H1 (cell line): ENCODE measurements at regions not wholly inside any gene's neighbourhood (a gene's known extent, or its start where the extent isn't known, plus 50 kb on each side); places are given as distances from the start of the nearest gene placed in this dataset.

Source experiments
- CTCF ChIA-PET: fragments of 300-600 bp; sonication (Branson Sonifier 250); formaldehyde crosslinking; loops from one replicate; lab custom pipeline; 2021; ENCODE audit not compliant: partially characterized antibody; lab: Charles Lee
- POLR2A ChIA-PET: fragments of 300-600 bp; sonication (Branson Sonifier 250); formaldehyde crosslinking; loops from one replicate; lab custom pipeline; 2021; ENCODE audit warnings: inconsistent platforms; ENCODE audit not compliant: partially characterized antibody; lab: Charles Lee
- DNase-seq, 2 experiments: peaks; one replicate each; pipeline versions ENCODE4 v3.0.0 to v3.0.0-alpha.2; 2010 to 2022; ENCODE audit warnings: low spot score in 2 of 2, low read depth in 1 of 2, mixed read lengths in 1 of 2
- FAIRE-seq: peaks from 2 replicates; lab custom pipeline; 2011; peaks lifted over from hg19 to GRCh38; lab: Jason Lieb, UNC
- H2AFZ ChIP-seq: 2 replicates; pipeline ENCODE4 v1.8.1; 2012; ENCODE audit warnings: low read length, inconsistent platforms
- H2AK5ac ChIP-seq: 2 replicates; pipeline ENCODE4 v1.6.1; 2013; ENCODE audit warnings: low read depth, low read length
- H2BK120ac ChIP-seq: replicated peaks from 2 replicates; pipeline ENCODE3; 2013; ENCODE audit warnings: low read depth, low read length, inconsistent platforms
- H2BK12ac ChIP-seq: 2 replicates; pipeline ENCODE4 v1.6.1; 2013; ENCODE audit warnings: low read depth, low read length
- H2BK15ac ChIP-seq: 2 replicates; pipeline ENCODE4 v1.6.1; 2013; ENCODE audit warnings: low read length
- H2BK20ac ChIP-seq: 2 replicates; pipeline ENCODE4 v1.6.1; 2013; ENCODE audit warnings: low read length
- H2BK5ac ChIP-seq: 2 replicates; pipeline ENCODE4 v1.6.1; 2013; ENCODE audit warnings: low read depth, low read length
- H3K14ac ChIP-seq: 2 replicates; pipeline ENCODE4 v1.6.1; 2013; ENCODE audit warnings: inconsistent platforms; ENCODE audit not compliant: insufficient read length
- H3K18ac ChIP-seq: 2 replicates; pipeline ENCODE4 v1.6.1; 2013; ENCODE audit warnings: low read length; ENCODE audit errors: extremely low read depth
- H3K23ac ChIP-seq: 2 replicates; pipeline ENCODE4 v1.6.1; 2013; ENCODE audit warnings: inconsistent platforms; ENCODE audit not compliant: insufficient read length
- H3K23me2 ChIP-seq: 2 replicates; pipeline ENCODE4 v1.6.1; 2013; ENCODE audit warnings: low read depth, low read length
- H3K27ac ChIP-seq: 2 replicates; pipeline ENCODE4 v1.6.1; 2011; ENCODE audit warnings: low read depth, low read length, inconsistent platforms
- H3K27me3 ChIP-seq, 4 experiments: replicated peaks in 1 of 4; 1 replicate in 1 of 4; 2 replicates in 3 of 4; pipeline versions ENCODE4 v1.6.1 to v1.8.1; 2011 to 2013; ENCODE audit warnings: low read length in 3 of 4, mild to moderate bottlenecking in 3 of 4, inconsistent platforms in 2 of 4, mixed read lengths in 2 of 4, moderate library complexity in 1 of 4; ENCODE audit not compliant: control insufficient read depth in 3 of 4, insufficient read depth in 3 of 4; ENCODE audit errors: extremely low read depth in 1 of 4
- H3K36me3 ChIP-seq, 4 experiments: 2 replicates each; pipeline versions ENCODE4 v1.6.1 to v1.8.1; 2011 to 2013; ENCODE audit warnings: mild to moderate bottlenecking in 4 of 4, low read length in 3 of 4, moderate library complexity in 2 of 4, control low read depth in 1 of 4, inconsistent platforms in 1 of 4; ENCODE audit not compliant: insufficient read depth in 4 of 4, control insufficient read depth in 2 of 4
- H3K4ac ChIP-seq: replicated peaks from 2 replicates; pipeline ENCODE3; 2013; ENCODE audit warnings: low read length, low read depth, mixed read lengths, inconsistent platforms; ENCODE audit not compliant: insufficient read length
- H3K4me1 ChIP-seq, 4 experiments: replicated peaks in 1 of 4; 1 replicate in 1 of 4; 2 replicates in 3 of 4; pipeline versions ENCODE4 v1.6.1 to v1.8.1; 2011 to 2013; ENCODE audit warnings: low read length in 3 of 4, inconsistent platforms in 2 of 4, mixed read lengths in 1 of 4; ENCODE audit not compliant: insufficient read depth in 4 of 4, control insufficient read depth in 3 of 4
- H3K4me2 ChIP-seq, 2 experiments: 2 replicates each; pipeline versions ENCODE4 v1.6.1 to v1.8.1; 2011 to 2013; ENCODE audit warnings: low read depth in 2 of 2, low read length in 2 of 2, control low read depth in 1 of 2, inconsistent platforms in 1 of 2, mild to moderate bottlenecking in 1 of 2; ENCODE audit not compliant: insufficient read depth in 1 of 2
- H3K4me3 ChIP-seq, 4 experiments: fragments of 200-600, 300-600 bp in 1 of 4; sonication (generic), shearing (Covaris generic), sonication (Bioruptor Twin) in 1 of 4; 2 replicates each; pipeline versions ENCODE4 v1.5.1 to v1.8.1; 2011 to 2016; ENCODE audit warnings: low read length in 4 of 4, low read depth in 3 of 4, control low read depth in 2 of 4, inconsistent platforms in 2 of 4, mild to moderate bottlenecking in 2 of 4, mixed read lengths in 1 of 4, moderate library complexity in 1 of 4; ENCODE audit not compliant: insufficient read depth in 2 of 4; ENCODE audit errors: extremely low read depth in 1 of 4
- H3K56ac ChIP-seq: replicated peaks from 2 replicates; pipeline ENCODE3; 2013; ENCODE audit warnings: low read depth, mild to moderate bottlenecking, mixed read lengths, low read length, inconsistent platforms; ENCODE audit not compliant: insufficient read length
- H3K79me1 ChIP-seq: 2 replicates; pipeline ENCODE4 v1.6.1; 2013; ENCODE audit warnings: low read depth, low read length, control low read depth
- H3K79me2 ChIP-seq, 2 experiments: 2 replicates each; pipeline versions ENCODE4 v1.6.1 to v1.8.1; 2012 to 2013; ENCODE audit warnings: low read length in 2 of 2, mild to moderate bottlenecking in 2 of 2, inconsistent platforms in 1 of 2; ENCODE audit not compliant: insufficient read depth in 2 of 2, control insufficient read depth in 1 of 2
- H3K9ac ChIP-seq, 4 experiments: replicated peaks in 1 of 4; 1 replicate in 1 of 4; 2 replicates in 3 of 4; pipeline versions ENCODE4 v1.6.1 to v1.8.1; 2011 to 2013; ENCODE audit warnings: low read depth in 3 of 4, low read length in 3 of 4, control low read depth in 2 of 4, mild to moderate bottlenecking in 2 of 4, moderate library complexity in 2 of 4, inconsistent platforms in 1 of 4; ENCODE audit errors: extremely low read depth in 1 of 4
- H3K9me3 ChIP-seq, 2 experiments: 2 replicates each; pipeline versions ENCODE4 v1.6.1 to v1.8.1; 2012 to 2013; ENCODE audit warnings: mild to moderate bottlenecking in 2 of 2, moderate library complexity in 2 of 2, control low read depth in 1 of 2, inconsistent platforms in 1 of 2, low read depth in 1 of 2, low read length in 1 of 2, mixed read lengths in 1 of 2; ENCODE audit not compliant: insufficient read depth in 2 of 2
- H4K20me1 ChIP-seq, 2 experiments: replicated peaks in 1 of 2; 2 replicates each; pipeline versions ENCODE3 to v1.8.1; 2011 to 2013; ENCODE audit warnings: inconsistent platforms in 2 of 2, low read length in 2 of 2, mild to moderate bottlenecking in 1 of 2; ENCODE audit not compliant: insufficient read depth in 2 of 2, control insufficient read depth in 1 of 2
- H4K5ac ChIP-seq: 2 replicates; pipeline ENCODE4 v1.6.1; 2013; ENCODE audit warnings: low read length, low read depth, mixed read lengths, inconsistent platforms; ENCODE audit not compliant: insufficient read length
- H4K8ac ChIP-seq: 2 replicates; pipeline ENCODE4 v1.8.0; 2013; ENCODE audit warnings: mild to moderate bottlenecking, moderate library complexity, low read length, inconsistent platforms; ENCODE audit not compliant: insufficient read depth; ENCODE audit errors: extremely low read depth
- H4K91ac ChIP-seq: replicated peaks from 2 replicates; pipeline ENCODE3; 2013; ENCODE audit warnings: low read length, mixed read lengths, inconsistent platforms; ENCODE audit not compliant: insufficient read length
- KDM5A ChIP-seq: fragments of 200-600 bp; IDR thresholded peaks from 2 replicates; pipeline ENCODE4 v1.7.1; 2012; ENCODE audit warnings: mild to moderate bottlenecking, low read length, inconsistent platforms, mixed read lengths
- POU5F1 ChIP-seq: IDR thresholded peaks from 2 replicates; pipeline ENCODE4 v1.6.1; 2011; ENCODE audit warnings: low read depth, mild to moderate bottlenecking, low read length, moderate library complexity

DNA sequence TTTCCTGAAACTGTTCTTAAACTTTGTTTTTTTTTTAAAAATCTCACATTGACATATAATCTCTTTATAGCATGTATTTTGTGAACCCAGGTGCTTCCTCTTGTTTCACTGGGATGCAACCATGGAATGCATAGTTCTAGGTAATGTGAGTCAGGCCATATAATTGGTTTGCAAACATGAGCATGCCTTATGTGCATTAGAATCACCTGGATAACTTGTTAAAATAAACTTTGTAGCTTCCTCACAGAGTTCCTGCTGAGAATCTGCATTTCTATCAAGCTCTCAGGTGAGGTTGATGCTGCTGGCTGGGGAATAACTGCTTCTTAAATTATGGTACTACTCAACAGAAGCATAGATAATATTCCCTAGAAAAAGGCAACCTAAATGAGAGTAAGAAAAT, 940.3 kb upstream of the LCORL start:
- no peak overlapping the region for H4K8ac ChIP-seq
- no peak overlapping the region for H2BK12ac ChIP-seq
- no peak overlapping the region for H2BK5ac ChIP-seq
- H3K18ac ChIP-seq, result no peak overlapping the region
- no peaks in the 10 kb centered on the region for H3K79me1 ChIP-seq
- no peak overlapping the region for H2BK120ac ChIP-seq
- H3K14ac ChIP-seq, result no peak overlapping the region
- no peak overlapping the region for H3K56ac ChIP-seq
- H3K79me2 ChIP-seq, result no peaks in the 10 kb centered on the region
- H3K4me1 ChIP-seq, result peaks cover 0 to 3% (median 0%) of the 10 kb centered on the region in 4 experiments; a peak in 3 of 7 replicates
- H2AFZ ChIP-seq, result no peak overlapping the region
- H3K23me2 ChIP-seq, result no peaks in the 10 kb centered on the region
- H3K23ac ChIP-seq, result no peak overlapping the region
- H4K91ac ChIP-seq, result no peak overlapping the region
- H2AK5ac ChIP-seq, result no peak overlapping the region
- POLR2A ChIA-PET, result interaction anchor here (0.6 kb wide), 1 partner anchor 12 kb away, joined by 3 read pairs; no protein-coding TSS in a partner anchor
- CTCF ChIA-PET, result interaction anchor here (0.7 to 0.8 kb wide), 2 partner anchors 198 to 311 kb away, joined by 3 to 4 read pairs; no protein-coding TSS in a partner anchor
- H3K36me3 ChIP-seq, result peaks cover 0 to 7% (median 1%) of the 10 kb centered on the region in 4 experiments; a peak in 3 of 8 replicates
- peak overlapping the region; percentile 29 to 41 for H3K4me2 ChIP-seq
- H3K4me3 ChIP-seq, result peak overlapping the region in 1 of 4 experiments; percentile 36; a peak in 1 of 8 replicates
- DNase-seq (no peak), FAIRE-seq (no peak)
- no peak overlapping the region for H3K9ac ChIP-seq
- H3K9me3 ChIP-seq, result peaks cover 5% of the 10 kb centered on the region in 2 experiments; a peak in 3 of 4 replicates
- H2BK20ac ChIP-seq, result no peak overlapping the region
- peak overlapping the region; percentile 42 for H4K5ac ChIP-seq
- no peaks in the 10 kb centered on the region for H3K27me3 ChIP-seq
- H4K20me1 ChIP-seq, result no peaks in the 10 kb centered on the region
- TF ChIP-seq KDM5A (no peak), POU5F1 (0 out of 2 replicates have a peak, but pooled peaks have one; percentile 36)
- H3K4ac ChIP-seq, result no peak overlapping the region
- no peak overlapping the region for H3K27ac ChIP-seq
- no peak overlapping the region for H2BK15ac ChIP-seq
